Psoas muscle (tissue), 7 donors: ENCODE measurements at regions not wholly inside any gene's neighbourhood (a gene's known extent, or its start where the extent isn't known, plus 50 kb on each side); places are given as distances from the start of the nearest gene placed in this dataset.

Experiments
- ATAC-seq, 4 donors: fragments of 200-7000 bp; cut with Tn5 transposase; one replicate each; pipeline ENCODE4 v1.9.1; 2020; ENCODE audit warnings: moderate library complexity in 3 of 4, mild to moderate bottlenecking in 2 of 4
- DNase-seq, 2 donors: peaks; one replicate each; pipeline ENCODE4 v3.0.0-alpha.2; 2020
- H3K27ac ChIP-seq: fragments of 200-600 bp; one replicate; pipeline ENCODE4 v1.8.0; 2022
- H3K27me3 ChIP-seq, 3 donors: fragments of 200-600 bp in 1 of 3; one replicate each; pipeline versions ENCODE4 v1.6.1 to v1.8.0; 2013 to 2022; ENCODE audit warnings: low read length in 2 of 3, mild to moderate bottlenecking in 2 of 3, moderate library complexity in 1 of 3; ENCODE audit not compliant: insufficient read depth in 3 of 3
- H3K36me3 ChIP-seq, 2 donors: fragments of 200-600 bp in 1 of 2; one replicate each; pipeline versions ENCODE4 v1.6.1 to v1.8.0; 2013 to 2022; ENCODE audit warnings: low read depth in 1 of 2, mild to moderate bottlenecking in 1 of 2, moderate library complexity in 1 of 2; ENCODE audit not compliant: insufficient read depth in 1 of 2
- H3K4me1 ChIP-seq: fragments of 200-600 bp; one replicate; pipeline ENCODE4 v1.8.0; 2022
- H3K4me3 ChIP-seq: fragments of 200-600 bp; one replicate; pipeline ENCODE4 v1.8.0; 2022; ENCODE audit warnings: mild to moderate bottlenecking
- H3K9me3 ChIP-seq: fragments of 200-600 bp; one replicate; pipeline ENCODE4 v1.8.0; 2022
- WGBS, 3 donors: extraction: QIAGEN DNeasy Blood & Tissue Kit; methylation state at CpG; one replicate each; pipeline versions ENCODE4 v1.1.6 to v1.1.7; 2013; 5-methylcytosine and 5-hydroxymethylcytosine counted together
- intact Hi-C, 2 donors: fragments of 100-400 bp; cut with DNase I; formaldehyde crosslinking; loops; one replicate each; pipeline versions ENCODE4 v1.11.0 to v1.14.2; 2022
- TF ChIP-seq, protein P1 (sequence below): fragments of 200-600 bp; IDR thresholded peaks from one replicate; pipeline ENCODE4 v1.8.0; 2022; ENCODE audit warnings: antibody characterized with exemption
- donor health status: healthy with polysubstance abuse.
- donor health status: DM: no; HTN: no; CAD: no; lungs with moderate emphysema.
- donor health status: Bipolar disorder and iron deficiency.
- donor health status: healthy.
- donor health status: DM: yes; HTN: yes; CAD: no.
- donor health status: DM: no; HTN: no; CAD: no.
- donor health status: DM: yes; HTN: yes; CAD: no.

DNA sequence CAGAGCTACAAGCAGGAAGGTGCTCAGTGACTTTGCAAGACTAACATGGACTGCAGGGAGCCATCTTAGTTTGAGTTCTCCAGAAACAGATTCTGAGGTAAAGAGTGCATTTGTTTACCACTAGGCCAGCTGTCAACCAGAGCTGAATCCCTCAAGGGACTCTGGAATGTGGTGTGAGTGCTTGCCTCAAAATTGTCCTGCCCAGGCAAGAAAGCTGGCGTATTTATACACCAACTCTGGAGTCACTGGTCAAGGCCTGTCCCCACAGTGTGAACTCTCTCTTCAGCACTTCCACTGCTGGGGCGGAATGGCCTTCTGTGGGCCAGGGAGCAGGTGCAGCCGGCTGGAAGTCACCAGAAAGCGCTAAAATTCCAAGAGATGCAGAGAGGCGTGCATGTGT, 139.2 kb upstream of the TBCA start:
- no peaks in the 10 kb centered on the region for H3K4me1 ChIP-seq
- ATAC-seq (no peak), DNase-seq (no peak)
- H3K9me3 ChIP-seq: no peaks in the 10 kb centered on the region
- 78 to 93% (median 82%) methylated on average over 5 of the region's 5 CpGs for WGBS, 3 donors
- TF ChIP-seq, protein P1, sequence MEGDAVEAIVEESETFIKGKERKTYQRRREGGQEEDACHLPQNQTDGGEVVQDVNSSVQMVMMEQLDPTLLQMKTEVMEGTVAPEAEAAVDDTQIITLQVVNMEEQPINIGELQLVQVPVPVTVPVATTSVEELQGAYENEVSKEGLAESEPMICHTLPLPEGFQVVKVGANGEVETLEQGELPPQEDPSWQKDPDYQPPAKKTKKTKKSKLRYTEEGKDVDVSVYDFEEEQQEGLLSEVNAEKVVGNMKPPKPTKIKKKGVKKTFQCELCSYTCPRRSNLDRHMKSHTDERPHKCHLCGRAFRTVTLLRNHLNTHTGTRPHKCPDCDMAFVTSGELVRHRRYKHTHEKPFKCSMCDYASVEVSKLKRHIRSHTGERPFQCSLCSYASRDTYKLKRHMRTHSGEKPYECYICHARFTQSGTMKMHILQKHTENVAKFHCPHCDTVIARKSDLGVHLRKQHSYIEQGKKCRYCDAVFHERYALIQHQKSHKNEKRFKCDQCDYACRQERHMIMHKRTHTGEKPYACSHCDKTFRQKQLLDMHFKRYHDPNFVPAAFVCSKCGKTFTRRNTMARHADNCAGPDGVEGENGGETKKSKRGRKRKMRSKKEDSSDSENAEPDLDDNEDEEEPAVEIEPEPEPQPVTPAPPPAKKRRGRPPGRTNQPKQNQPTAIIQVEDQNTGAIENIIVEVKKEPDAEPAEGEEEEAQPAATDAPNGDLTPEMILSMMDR: no peak
- H3K36me3 ChIP-seq: no peaks in the 10 kb centered on the region
- H3K4me3 ChIP-seq: no peak overlapping the region
- peaks cover 3 to 15% (median 4%) of the 10 kb centered on the region in 3 donors for H3K27me3 ChIP-seq
- intact Hi-C loops: no loop called here
- H3K27ac ChIP-seq: no peak overlapping the region

DNA sequence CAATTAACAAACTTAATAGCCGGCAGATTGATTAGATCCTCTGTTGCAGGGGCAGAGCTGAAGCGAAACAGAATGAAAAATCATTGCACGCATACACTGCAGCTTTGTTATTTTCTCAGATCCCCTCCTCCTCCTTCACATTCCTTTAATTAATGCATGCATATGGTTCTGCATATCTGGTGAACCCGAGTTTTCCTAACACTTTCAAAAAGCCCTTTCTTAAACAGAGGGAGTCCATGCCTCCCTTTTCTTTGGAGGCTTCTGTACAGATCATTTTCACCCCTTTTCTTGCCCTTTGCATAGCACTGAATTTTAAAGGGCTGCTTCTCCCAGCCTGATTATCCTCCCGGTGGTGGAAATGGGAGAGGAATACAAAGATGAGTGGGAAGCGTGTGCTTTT, 136.6 kb upstream of the TBCA start:
- intact Hi-C loops: no loop called here
- DNase-seq: no peak
- TF ChIP-seq, protein P1: no peak
- Histone ChIP-seq H3K27ac (no peak overlapping the region), H3K9me3 (no peaks in the 10 kb centered on the region), H3K4me1 (no peaks in the 10 kb centered on the region), H3K4me3 (no peak overlapping the region), H3K36me3 (no peaks in the 10 kb centered on the region), H3K27me3 (peaks cover 3 to 13% (median 4%) of the 10 kb centered on the region in 3 donors)
- 39 to 50% (median 50%) methylated on average over 6 of the region's 6 CpGs for WGBS, 3 donors
- ATAC-seq: no peak

DNA sequence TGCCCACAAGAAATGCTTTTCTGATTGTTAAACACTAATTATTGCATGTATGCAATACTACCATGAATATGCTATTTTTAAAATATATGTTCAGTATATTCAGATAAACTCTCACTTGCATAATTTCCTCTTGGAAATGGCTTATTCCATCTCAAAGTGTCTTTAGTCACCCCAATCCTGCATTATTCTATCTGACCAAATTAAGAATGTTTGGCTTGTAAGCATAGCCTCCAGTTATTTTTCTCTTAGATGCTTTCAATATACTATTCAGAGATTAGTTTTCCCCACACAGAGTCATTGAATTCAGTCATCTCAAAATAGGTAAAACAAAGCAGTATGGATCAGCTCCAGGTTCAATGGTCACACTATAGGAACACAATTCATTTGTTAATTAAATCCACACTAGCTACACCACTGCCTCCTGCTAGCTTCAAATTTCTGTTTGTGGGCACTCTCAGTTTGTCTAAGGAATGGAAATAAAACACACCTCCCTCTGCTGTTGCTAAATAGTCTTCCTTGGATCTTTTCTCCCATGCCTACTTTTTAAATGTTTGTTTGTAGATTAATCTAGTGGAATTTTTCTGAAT, 134.6 kb upstream of the TBCA start:
- no peaks in the 10 kb centered on the region for H3K4me1 ChIP-seq
- no peak overlapping the region for H3K4me3 ChIP-seq
- no peak overlapping the region for H3K27ac ChIP-seq
- DNase-seq (no peak), ATAC-seq (no peak)
- no peaks in the 10 kb centered on the region for H3K9me3 ChIP-seq
- H3K27me3 ChIP-seq: peaks cover 3 to 13% (median 4%) of the 10 kb centered on the region in 3 donors
- no peaks in the 10 kb centered on the region for H3K36me3 ChIP-seq
- TF ChIP-seq, protein P1: no peak
- intact Hi-C loops: no loop called here

DNA sequence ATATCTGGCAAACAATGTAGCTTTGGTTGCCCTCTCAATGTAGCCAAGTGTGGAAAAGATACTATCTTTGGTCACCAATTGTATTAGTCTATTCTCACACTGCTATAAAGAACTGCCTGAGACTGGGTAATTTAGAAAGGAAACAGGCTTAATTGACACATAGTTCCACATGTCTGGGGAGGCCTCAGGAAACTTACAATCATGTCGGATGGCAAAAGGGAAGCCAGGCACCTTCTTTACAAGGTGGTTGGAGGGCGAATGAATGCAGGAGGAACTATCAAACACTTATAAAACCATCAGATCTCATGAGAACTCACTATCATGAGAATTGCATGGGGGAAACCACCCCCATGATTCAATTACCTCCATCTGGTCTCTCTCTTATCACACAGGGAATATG, 133.1 kb upstream of the TBCA start:
- no peak for ATAC-seq
- intact Hi-C loops: no loop called here
- Histone ChIP-seq H3K9me3 (no peaks in the 10 kb centered on the region), H3K27me3 (peaks cover 3 to 13% (median 4%) of the 10 kb centered on the region in 3 donors), H3K4me3 (no peak overlapping the region), H3K4me1 (no peaks in the 10 kb centered on the region), H3K27ac (no peak overlapping the region), H3K36me3 (no peaks in the 10 kb centered on the region)
- TF ChIP-seq, protein P1: no peak
- WGBS, 3 donors: 81 to 93% (median 89%) methylated on average over 2 of the region's 2 CpGs
- DNase-seq: no peak

DNA sequence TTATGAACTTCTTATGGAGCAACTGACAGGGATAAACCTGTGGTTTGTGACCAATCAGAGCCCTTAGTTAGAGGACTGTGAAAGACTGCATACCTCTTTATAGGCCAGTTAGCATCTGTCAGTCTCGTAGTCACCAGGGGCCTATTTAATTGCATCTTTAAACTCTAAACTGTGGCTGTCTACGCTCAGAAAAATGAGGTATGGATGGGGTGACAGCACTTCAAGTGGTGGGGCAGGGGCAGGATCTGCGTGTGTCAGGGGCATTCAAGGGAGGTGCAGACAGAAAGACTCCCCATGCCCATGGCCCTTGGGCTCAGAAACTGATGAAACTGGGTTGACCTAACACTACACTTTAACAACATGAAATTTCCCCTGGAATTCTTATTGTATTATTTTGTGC, 132.6 kb upstream of the TBCA start:
- Histone ChIP-seq H3K9me3 (no peaks in the 10 kb centered on the region), H3K36me3 (no peaks in the 10 kb centered on the region), H3K27ac (no peak overlapping the region), H3K4me1 (no peaks in the 10 kb centered on the region), H3K27me3 (peaks cover 3 to 13% (median 4%) of the 10 kb centered on the region in 3 donors), H3K4me3 (no peak overlapping the region)
- ATAC-seq (no peak), DNase-seq (no peak)
- WGBS, 3 donors: 78 to 83% (median 81%) methylated on average over 3 of the region's 3 CpGs
- intact Hi-C loops: no loop called here
- TF ChIP-seq, protein P1: no peak
